Trophoblast cell (in vitro differentiated cells and primary cell): ENCODE measurements at regions not wholly inside any gene's neighbourhood (a gene's known extent, or its start where the extent isn't known, plus 50 kb on each side); places are given as distances from the start of the nearest gene placed in this dataset.

Experiments
- DNase-seq, 2 donors: peaks; one replicate each; pipeline ENCODE4 v3.0.0-alpha.2; 2016
- H2AFZ ChIP-seq: 2 replicates; pipeline ENCODE4 v1.6.1; 2013; ENCODE audit warnings: low read length, moderate library complexity, mild to moderate bottlenecking; ENCODE audit not compliant: insufficient read depth, poor library complexity
- H2AK5ac ChIP-seq: 2 replicates; pipeline ENCODE4 v1.6.1; 2013; ENCODE audit warnings: mild to moderate bottlenecking, low read length
- H2BK120ac ChIP-seq: 2 replicates; pipeline ENCODE4 v1.6.1; 2013; ENCODE audit warnings: low read length, mild to moderate bottlenecking, moderate library complexity; ENCODE audit not compliant: insufficient read depth, poor library complexity
- H2BK12ac ChIP-seq: 2 replicates; pipeline ENCODE4 v1.6.1; 2013; ENCODE audit warnings: mild to moderate bottlenecking, low read length, moderate library complexity
- H2BK5ac ChIP-seq: 2 replicates; pipeline ENCODE4 v1.6.1; 2013; ENCODE audit warnings: low read length, low read depth, moderate library complexity, mild to moderate bottlenecking; ENCODE audit not compliant: poor library complexity
- H3K14ac ChIP-seq: 2 replicates; pipeline ENCODE4 v1.6.1; 2013; ENCODE audit warnings: mild to moderate bottlenecking, low read length
- H3K18ac ChIP-seq: 2 replicates; pipeline ENCODE4 v1.6.1; 2013; ENCODE audit warnings: mild to moderate bottlenecking, low read length
- H3K23ac ChIP-seq: 2 replicates; pipeline ENCODE4 v1.6.1; 2013; ENCODE audit warnings: low read length
- H3K27ac ChIP-seq: 2 replicates; pipeline ENCODE4 v1.5.1; 2013; ENCODE audit warnings: low read depth, mild to moderate bottlenecking, inconsistent platforms, low read length, moderate library complexity
- H3K27me3 ChIP-seq: 2 replicates; pipeline ENCODE4 v1.6.1; 2013; ENCODE audit warnings: inconsistent platforms, mild to moderate bottlenecking, low read length, moderate library complexity; ENCODE audit not compliant: insufficient read depth
- H3K36me3 ChIP-seq, 2 experiments: 1 replicate in 1 of 2; 2 replicates in 1 of 2; pipeline ENCODE4 v1.6.1; 2013; ENCODE audit warnings: low read length in 2 of 2, mild to moderate bottlenecking in 2 of 2, moderate library complexity in 1 of 2; ENCODE audit not compliant: insufficient read depth in 2 of 2, control insufficient read depth in 1 of 2
- H3K4ac ChIP-seq: 2 replicates; pipeline ENCODE4 v1.6.1; 2013; ENCODE audit warnings: low read depth, mild to moderate bottlenecking, low read length, moderate library complexity
- H3K4me1 ChIP-seq, 2 experiments: 1 replicate in 1 of 2; 2 replicates in 1 of 2; pipeline ENCODE4 v1.6.1; 2013; ENCODE audit warnings: low read length in 2 of 2, mild to moderate bottlenecking in 2 of 2, moderate library complexity in 1 of 2; ENCODE audit not compliant: insufficient read depth in 2 of 2, control insufficient read depth in 1 of 2
- H3K4me2 ChIP-seq: 2 replicates; pipeline ENCODE4 v1.6.1; 2013; ENCODE audit warnings: inconsistent platforms, mild to moderate bottlenecking, low read length, moderate library complexity
- H3K4me3 ChIP-seq: 2 replicates; pipeline ENCODE4 v1.5.1; 2013; ENCODE audit warnings: mild to moderate bottlenecking, low read depth, low read length, inconsistent platforms
- H3K79me1 ChIP-seq: one replicate; pipeline ENCODE4 v1.6.1; 2013; ENCODE audit warnings: low read length
- H3K79me2 ChIP-seq: 2 replicates; pipeline ENCODE4 v1.6.1; 2013; ENCODE audit warnings: low read length, mild to moderate bottlenecking; ENCODE audit not compliant: control insufficient read depth, insufficient read depth, poor library complexity
- H3K9ac ChIP-seq: 2 replicates; pipeline ENCODE4 v1.6.1; 2013; ENCODE audit warnings: mild to moderate bottlenecking, low read length
- H3K9me3 ChIP-seq: 2 replicates; pipeline ENCODE4 v1.6.1; 2013; ENCODE audit warnings: low read depth, mild to moderate bottlenecking, control low read depth, inconsistent platforms, low read length; ENCODE audit not compliant: insufficient read depth
- H4K12ac ChIP-seq: 2 replicates; pipeline ENCODE4 v1.6.1; 2013; ENCODE audit warnings: low read depth, mild to moderate bottlenecking, low read length, moderate library complexity
- H4K8ac ChIP-seq: 2 replicates; pipeline ENCODE4 v1.6.1; 2013; ENCODE audit warnings: low read depth, mild to moderate bottlenecking, low read length, moderate library complexity
- H4K91ac ChIP-seq: one replicate; pipeline ENCODE4 v1.6.1; 2013; ENCODE audit warnings: low read depth, mild to moderate bottlenecking, low read length, moderate library complexity
- WGBS: extraction: QIAGEN DNeasy Blood & Tissue Kit; methylation state at CpG from one replicate; pipeline ENCODE4 v1.1.7; 2013; ENCODE audit warnings: missing lambda C conversion rate; ENCODE audit not compliant: insufficient read length, insufficient coverage; ENCODE audit errors: extremely low coverage; 5-methylcytosine and 5-hydroxymethylcytosine counted together

DNA sequence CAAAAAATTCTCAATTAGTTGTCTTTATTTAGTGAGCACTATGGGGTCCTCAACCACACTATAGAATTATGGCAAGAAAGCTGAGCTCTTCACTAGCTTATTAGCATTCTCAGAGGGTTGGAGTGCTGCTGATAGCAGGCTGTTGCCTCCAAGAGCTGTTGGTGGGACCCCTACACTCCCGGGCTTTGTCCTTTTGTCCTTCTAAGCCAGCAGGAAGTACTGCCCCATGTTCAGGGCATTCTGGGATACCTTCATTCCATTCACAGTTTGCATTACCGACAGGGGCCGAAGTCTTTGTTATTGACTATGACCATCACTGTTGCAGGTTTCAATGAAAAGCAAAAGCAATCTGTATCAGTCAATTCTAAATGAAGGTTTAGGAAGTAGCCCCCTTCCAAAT lies 89.5 kb upstream of the OTX2 start:
- Histone ChIP-seq H3K14ac (no peak overlapping the region), H2BK12ac (no peak overlapping the region), H4K91ac (no peak overlapping the region), H3K36me3 (no peaks in the 10 kb centered on the region), H4K8ac (no peak overlapping the region), H2AFZ (no peak overlapping the region), H3K18ac (no peak overlapping the region), H3K4ac (no peak overlapping the region), H3K9me3 (no peaks in the 10 kb centered on the region), H4K12ac (no peak overlapping the region), H3K4me2 (no peak overlapping the region), H3K9ac (no peak overlapping the region), H3K79me1 (no peaks in the 10 kb centered on the region), H3K4me1 (peaks cover 3 to 4% of the 10 kb centered on the region in 2 experiments), H3K27me3 (no peaks in the 10 kb centered on the region), H3K27ac (no peak overlapping the region), H3K79me2 (no peaks in the 10 kb centered on the region), H2BK120ac (no peak overlapping the region), H3K4me3 (no peak overlapping the region), H3K23ac (no peak overlapping the region), H2BK5ac (no peak overlapping the region), H2AK5ac (no peak overlapping the region)
- no peak for DNase-seq
- no CpG with 5 or more reads among the region's 3 CpGs for WGBS

DNA sequence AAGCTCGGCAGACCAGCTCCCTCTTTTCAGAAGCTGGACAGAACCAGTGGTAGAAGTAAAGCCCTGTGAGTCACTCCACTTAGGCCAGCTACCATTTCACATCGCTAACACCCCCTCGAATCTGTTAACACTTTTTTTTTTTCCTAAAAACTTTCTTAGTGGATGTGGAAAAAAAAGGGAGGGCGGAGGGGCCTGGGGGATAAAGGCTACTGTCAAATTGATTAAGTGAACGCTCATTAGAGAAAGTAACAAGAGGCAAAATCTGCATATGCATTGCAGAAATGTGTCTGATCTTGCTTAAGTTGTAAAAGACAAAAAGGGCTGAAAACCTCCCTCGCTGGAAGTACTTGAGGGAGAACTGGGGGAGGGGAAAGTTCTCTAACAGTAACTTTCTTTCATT lies 86.6 kb upstream of the OTX2 start:
- Histone ChIP-seq H3K79me1 (no peaks in the 10 kb centered on the region), H2AK5ac (no peak overlapping the region), H2BK120ac (no peak overlapping the region), H3K4me1 (peaks cover 3 to 4% of the 10 kb centered on the region in 2 experiments), H3K4me3 (no peak overlapping the region), H3K4ac (no peak overlapping the region), H3K4me2 (no peak overlapping the region), H3K27ac (no peak overlapping the region), H4K12ac (no peak overlapping the region), H3K14ac (no peak overlapping the region), H3K36me3 (no peaks in the 10 kb centered on the region), H3K18ac (no peak overlapping the region), H3K9me3 (no peaks in the 10 kb centered on the region), H4K91ac (no peak overlapping the region), H4K8ac (no peak overlapping the region), H3K79me2 (no peaks in the 10 kb centered on the region), H3K9ac (no peak overlapping the region), H2BK5ac (no peak overlapping the region), H3K27me3 (no peaks in the 10 kb centered on the region), H2AFZ (no peak overlapping the region), H2BK12ac (no peak overlapping the region), H3K23ac (no peak overlapping the region)
- no CpG with 5 or more reads among the region's 6 CpGs for WGBS
- DNase-seq: no peak

DNA sequence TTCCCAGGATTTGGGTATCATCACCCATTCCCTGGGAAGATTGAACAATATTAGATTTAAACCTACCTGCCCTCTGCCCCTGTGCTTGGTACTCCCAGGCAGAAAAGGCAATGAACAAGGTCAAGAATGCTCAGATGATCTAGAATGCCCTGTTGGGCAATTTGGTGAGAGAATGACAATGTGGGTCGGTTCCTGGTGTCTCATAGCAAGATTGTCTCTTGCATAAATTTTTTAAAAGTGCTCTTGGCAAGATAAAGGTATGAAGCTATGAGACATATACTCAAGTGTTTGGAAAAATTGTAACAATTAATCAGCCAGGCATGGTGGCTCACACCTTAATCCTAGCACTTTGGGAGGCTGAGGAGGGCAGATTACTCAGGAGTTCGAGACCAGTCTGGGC lies 86.0 kb upstream of the OTX2 start:
- no peak overlapping the region for H3K4ac ChIP-seq
- H4K8ac ChIP-seq: no peak overlapping the region
- H2BK12ac ChIP-seq: no peak overlapping the region
- peaks cover 3 to 4% of the 10 kb centered on the region in 2 experiments for H3K4me1 ChIP-seq
- H3K14ac ChIP-seq: no peak overlapping the region
- no peak overlapping the region for H2AFZ ChIP-seq
- H2AK5ac ChIP-seq: no peak overlapping the region
- H4K12ac ChIP-seq: no peak overlapping the region
- H3K36me3 ChIP-seq: no peaks in the 10 kb centered on the region
- peak; percentile 75 to 88 for DNase-seq
- no peak overlapping the region for H2BK5ac ChIP-seq
- H3K4me2 ChIP-seq: no peak overlapping the region
- H3K9ac ChIP-seq: no peak overlapping the region
- no peak overlapping the region for H3K18ac ChIP-seq
- H3K27me3 ChIP-seq: no peaks in the 10 kb centered on the region
- H4K91ac ChIP-seq: no peak overlapping the region
- no peak overlapping the region for H2BK120ac ChIP-seq
- no peaks in the 10 kb centered on the region for H3K9me3 ChIP-seq
- no peaks in the 10 kb centered on the region for H3K79me1 ChIP-seq
- no peak overlapping the region for H3K27ac ChIP-seq
- no peak overlapping the region for H3K23ac ChIP-seq
- H3K4me3 ChIP-seq: no peak overlapping the region
- no peaks in the 10 kb centered on the region for H3K79me2 ChIP-seq
- WGBS: no CpG with 5 or more reads among the region's 2 CpGs

DNA sequence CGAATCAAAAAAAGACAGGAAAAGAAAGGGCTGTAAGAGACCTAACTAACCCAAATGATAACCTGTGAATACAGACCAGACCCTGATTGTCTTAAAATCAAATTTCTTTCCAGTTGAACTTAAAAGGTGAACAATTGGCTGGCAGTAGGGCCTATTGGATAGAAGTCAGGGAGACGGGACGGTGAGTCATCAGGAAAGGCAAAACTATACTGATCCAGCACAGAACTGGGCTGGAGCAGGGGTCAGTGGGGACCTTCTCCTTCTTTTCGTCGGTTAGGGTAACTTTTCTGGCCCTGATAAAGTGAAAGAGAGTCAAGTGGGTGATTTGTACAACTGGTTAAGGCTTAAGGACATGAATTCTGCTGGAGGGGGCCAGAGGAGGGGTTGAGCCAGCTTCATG lies 84.9 kb upstream of the OTX2 start:
- H3K4me3 ChIP-seq: no peak overlapping the region
- no peak overlapping the region for H2BK120ac ChIP-seq
- no peak for DNase-seq
- WGBS: no CpG with 5 or more reads among the region's 5 CpGs
- peaks cover 3 to 4% of the 10 kb centered on the region in 2 experiments for H3K4me1 ChIP-seq
- H3K4me2 ChIP-seq: no peak overlapping the region
- H2BK5ac ChIP-seq: no peak overlapping the region
- no peak overlapping the region for H4K8ac ChIP-seq
- H4K91ac ChIP-seq: no peak overlapping the region
- no peaks in the 10 kb centered on the region for H3K9me3 ChIP-seq
- no peak overlapping the region for H3K23ac ChIP-seq
- H3K18ac ChIP-seq: no peak overlapping the region
- no peak overlapping the region for H2AFZ ChIP-seq
- no peak overlapping the region for H3K9ac ChIP-seq
- H3K27ac ChIP-seq: no peak overlapping the region
- no peak overlapping the region for H2BK12ac ChIP-seq
- H3K27me3 ChIP-seq: no peaks in the 10 kb centered on the region
- H3K14ac ChIP-seq: no peak overlapping the region
- no peak overlapping the region for H3K4ac ChIP-seq
- no peaks in the 10 kb centered on the region for H3K36me3 ChIP-seq
- no peak overlapping the region for H2AK5ac ChIP-seq
- H3K79me2 ChIP-seq: no peaks in the 10 kb centered on the region
- H4K12ac ChIP-seq: no peak overlapping the region
- H3K79me1 ChIP-seq: no peaks in the 10 kb centered on the region
